ENCODE measurements at regions not wholly inside any gene's neighbourhood (a gene's known extent, or its start where the extent isn't known, plus 50 kb on each side); places are given as distances from the start of the nearest gene placed in this dataset.

DNA sequence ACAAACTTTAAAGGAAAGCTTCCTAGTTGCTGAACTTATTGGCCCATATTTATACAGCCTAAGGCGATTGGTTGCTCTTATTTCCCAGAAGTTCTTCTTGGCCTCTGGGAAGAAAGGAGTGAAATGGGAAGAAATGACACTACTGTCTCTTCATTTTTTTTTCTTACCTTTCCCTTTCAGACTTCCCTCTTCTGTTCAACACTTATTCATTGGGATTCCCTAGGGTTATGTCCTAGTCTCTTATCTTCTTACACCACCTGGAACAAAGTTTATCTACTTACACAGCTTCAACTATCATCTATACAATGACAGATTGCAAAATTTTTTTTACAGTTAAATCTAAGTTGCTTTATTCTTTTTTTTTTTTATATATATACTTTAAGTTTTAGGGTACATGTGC lies 68.0 kb downstream of the SNX12 start:
- DNase-seq (ENCODE audit: low read depth in 2 of 2): no peak

DNA sequence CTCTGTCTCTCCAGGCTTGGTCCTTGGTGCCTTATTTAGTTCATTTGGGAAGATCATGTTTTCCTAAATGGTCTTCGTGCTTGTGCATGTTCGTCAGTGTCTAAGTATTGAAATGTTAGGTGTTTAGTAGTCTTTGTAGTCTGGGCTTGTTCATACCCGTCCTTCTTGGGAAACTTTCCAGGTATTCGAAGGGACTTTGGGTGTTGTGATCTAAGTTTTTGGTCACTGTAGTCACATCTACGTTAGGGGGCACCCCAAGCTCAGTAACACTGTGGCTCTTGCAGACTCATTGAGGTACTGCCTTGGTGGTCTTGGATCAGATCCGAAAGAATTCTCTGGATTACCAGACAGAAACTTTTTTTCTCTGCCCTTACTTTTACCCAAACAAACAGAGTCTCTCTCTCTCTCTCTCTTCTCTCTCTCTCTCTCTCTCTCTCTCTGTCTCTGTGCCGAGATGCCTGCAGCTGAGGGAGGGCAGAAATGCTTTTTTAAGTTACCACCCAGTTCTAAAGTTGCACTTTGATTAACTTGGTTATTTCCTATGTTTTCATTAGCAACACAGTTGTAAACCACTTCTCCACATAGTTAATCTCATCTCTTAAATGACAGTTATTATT lies 67.6 kb upstream of the SLC7A3 start:
- DNase-seq (ENCODE audit: low read depth in 2 of 2): peak; percentile 33 to 46

DNA sequence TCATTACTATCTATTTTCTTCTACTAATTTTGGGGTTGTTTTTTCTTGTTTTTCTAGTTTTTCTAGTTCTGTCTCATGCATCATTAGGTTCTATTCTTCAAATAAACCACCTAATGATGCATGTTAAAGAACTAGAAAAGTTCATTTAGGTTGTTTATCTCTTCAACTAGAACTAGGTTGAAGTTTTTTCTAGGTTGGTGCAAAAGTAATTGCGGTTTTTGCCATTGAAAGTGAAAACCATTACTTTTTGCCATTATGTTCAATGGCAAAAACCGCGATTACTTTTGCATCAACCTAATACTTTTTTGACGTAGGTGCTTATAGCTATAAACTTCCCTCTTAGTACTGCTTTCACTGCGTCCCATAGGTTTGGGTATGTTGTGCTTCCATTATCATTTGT lies 64.4 kb upstream of the SLC7A3 start:
- no peak for DNase-seq (ENCODE audit: low read depth in 2 of 2)

GRCh38 chrX:70988425-70988824 lies 57.5 kb upstream of the SLC7A3 start:
- no peak for DNase-seq (ENCODE audit: low read depth in 2 of 2)
